IMR-90 (cell line): ENCODE measurements at regions not wholly inside any gene's neighbourhood (a gene's known extent, or its start where the extent isn't known, plus 50 kb on each side); places are given as distances from the start of the nearest gene placed in this dataset.

Source experiments
- ATAC-seq: fragments of 200-7000 bp; cut with Tn5 transposase; 2 replicates; pipeline ENCODE4 v1.9.1; 2020; ENCODE audit warnings: low read depth, mild to moderate bottlenecking, moderate library complexity
- BruUV-seq: library from RNA; stranded (reverse); fragments of 400-500 nt; replicated peaks from 2 replicates; lab custom pipeline; 2021; lab: Mats Ljungman, UMichigan
- CTCF ChIA-PET: fragments of 300-600 bp; formaldehyde crosslinking; extraction: SDS; loops from one replicate; lab custom pipeline; 2021; ENCODE audit warnings: antibody characterized with exemption; lab: Yijun Ruan, JAX
- POLR2A ChIA-PET: fragments of 300-600 bp; sonication (Branson Sonifier 250); formaldehyde crosslinking; loops from one replicate; lab custom pipeline; 2022; ENCODE audit warnings: antibody characterized with exemption; ENCODE audit not compliant: unreplicated experiment; lab: Charles Lee
- DNase-seq: peaks from one replicate; pipeline ENCODE4 v3.0.0; 2013
- H2AFZ ChIP-seq: replicated peaks from 2 replicates; pipeline ENCODE3; 2013; ENCODE audit warnings: low read length, mild to moderate bottlenecking; ENCODE audit not compliant: poor library complexity
- H2AK5ac ChIP-seq: 2 replicates; pipeline ENCODE4 v1.6.1; 2013; ENCODE audit warnings: low read depth, low read length, inconsistent platforms
- H2AK9ac ChIP-seq: replicated peaks from 2 replicates; pipeline ENCODE3; 2013; ENCODE audit warnings: mild to moderate bottlenecking, low read depth, low read length, moderate library complexity; ENCODE audit not compliant: poor library complexity
- H2BK120ac ChIP-seq: 2 replicates; pipeline ENCODE4 v1.6.1; 2013; ENCODE audit warnings: low read depth, low read length, inconsistent platforms
- H2BK15ac ChIP-seq: 3 replicates; pipeline ENCODE4 v1.6.1; 2013; ENCODE audit warnings: low read depth, low read length, inconsistent platforms
- H2BK20ac ChIP-seq: 2 replicates; pipeline ENCODE4 v1.6.1; 2013; ENCODE audit warnings: low read depth, mild to moderate bottlenecking, inconsistent platforms, low read length, moderate library complexity
- H2BK5ac ChIP-seq: 2 replicates; pipeline ENCODE4 v1.6.1; 2013; ENCODE audit warnings: mild to moderate bottlenecking, low read depth, low read length, inconsistent platforms; ENCODE audit not compliant: poor library complexity, severe bottlenecking
- H3K14ac ChIP-seq: replicated peaks from 2 replicates; pipeline ENCODE4 v1.6.1; 2013; ENCODE audit warnings: low read depth, low read length, inconsistent platforms
- H3K18ac ChIP-seq: 2 replicates; pipeline ENCODE4 v1.6.1; 2013; ENCODE audit warnings: low read depth, low read length, control low read depth
- H3K23ac ChIP-seq: 2 replicates; pipeline ENCODE4 v1.6.1; 2013; ENCODE audit warnings: low read depth, low read length, inconsistent platforms
- H3K27ac ChIP-seq: 2 replicates; pipeline ENCODE4 v1.5.1; 2013; ENCODE audit warnings: mild to moderate bottlenecking, control low read depth, low read length; ENCODE audit not compliant: insufficient read depth
- H3K27me3 ChIP-seq: 2 replicates; pipeline ENCODE4 v1.6.1; 2013; ENCODE audit warnings: low read length; ENCODE audit not compliant: control insufficient read depth, insufficient read depth
- H3K36me3 ChIP-seq: 2 replicates; pipeline ENCODE4 v1.6.1; 2013; ENCODE audit warnings: low read length, mixed read lengths; ENCODE audit not compliant: control insufficient read depth, insufficient read depth
- H3K4ac ChIP-seq: 2 replicates; pipeline ENCODE4 v1.6.1; 2013; ENCODE audit warnings: low read depth, low read length, inconsistent platforms
- H3K4me1 ChIP-seq: 2 replicates; pipeline ENCODE4 v1.6.1; 2013; ENCODE audit warnings: low read length, mixed read lengths; ENCODE audit not compliant: control insufficient read depth, insufficient read depth
- H3K4me2 ChIP-seq: 2 replicates; pipeline ENCODE4 v1.6.1; 2013; ENCODE audit warnings: low read depth, mild to moderate bottlenecking, control low read depth, low read length, moderate library complexity
- H3K4me3 ChIP-seq: 2 replicates; pipeline ENCODE4 v1.5.1; 2013; ENCODE audit warnings: low read depth, mild to moderate bottlenecking, control low read depth, low read length, moderate library complexity; ENCODE audit not compliant: insufficient read depth
- H3K56ac ChIP-seq: 2 replicates; pipeline ENCODE4 v1.6.1; 2013; ENCODE audit warnings: low read length, inconsistent platforms; ENCODE audit not compliant: insufficient read depth; ENCODE audit errors: extremely low read depth
- H3K79me1 ChIP-seq, 2 experiments: 2 replicates each; pipeline ENCODE4 v1.6.1; 2013; ENCODE audit warnings: low read length in 2 of 2, inconsistent platforms in 1 of 2, low read depth in 1 of 2
- H3K9ac ChIP-seq: 2 replicates; pipeline ENCODE4 v1.6.1; 2013; ENCODE audit warnings: low read depth, low read length, control low read depth
- H3K9me1 ChIP-seq: 2 replicates; pipeline ENCODE4 v1.6.1; 2013; ENCODE audit warnings: low read length, inconsistent platforms; ENCODE audit not compliant: insufficient read depth
- H3K9me3 ChIP-seq: 2 replicates; pipeline ENCODE4 v1.6.1; 2013; ENCODE audit warnings: low read length; ENCODE audit not compliant: control insufficient read depth, insufficient read depth
- H4K20me1 ChIP-seq: 2 replicates; pipeline ENCODE4 v1.6.1; 2013; ENCODE audit warnings: low read length, inconsistent platforms; ENCODE audit not compliant: insufficient read depth
- H4K5ac ChIP-seq: 2 replicates; pipeline ENCODE4 v1.6.1; 2013; ENCODE audit warnings: mild to moderate bottlenecking, low read depth, low read length, control low read depth
- H4K8ac ChIP-seq, 2 experiments: 2 replicates each; pipeline ENCODE4 v1.6.1; 2013; ENCODE audit warnings: low read depth in 2 of 2, low read length in 2 of 2, control low read depth in 1 of 2, inconsistent platforms in 1 of 2
- H4K91ac ChIP-seq: 2 replicates; pipeline ENCODE4 v1.6.1; 2013; ENCODE audit warnings: low read depth, low read length, inconsistent platforms; ENCODE audit not compliant: insufficient read depth
- CTCF ChIP-seq: conservative IDR thresholded peaks from 2 replicates; pipeline ENCODE4 v1.5.1; 2012; ENCODE audit warnings: mild to moderate bottlenecking, low read depth, low read length, improper control_type of control experiment
- SMC3 ChIP-seq: fragments of 150-350 bp; IDR thresholded peaks from 2 replicates; pipeline ENCODE4 v1.6.1; 2016; ENCODE audit warnings: low read depth, mild to moderate bottlenecking, antibody characterized with exemption, low read length, moderate library complexity
- WGBS, 2 experiments: methylation state at CpG; one replicate each; pipeline versions ENCODE4 v1.1.5 to v1.1.7; 2013; ENCODE audit warnings: missing lambda C conversion rate in 2 of 2; ENCODE audit not compliant: insufficient read length in 1 of 2; ENCODE audit errors: extremely low coverage in 2 of 2; 5-methylcytosine and 5-hydroxymethylcytosine counted together
- dilution Hi-C: fragments of 300-500 bp; cut with HindIII; formaldehyde crosslinking; loops from one replicate; pipeline ENCODE4 v1.14.3; 2018; ENCODE audit warnings: low sequenced_read_pairs; ENCODE audit not compliant: unreplicated experiment
- in situ Hi-C: fragments of 300-500 bp; cut with MboI; formaldehyde crosslinking; loops from 3 replicates; pipeline ENCODE4 v1.14.3; 2019; ENCODE audit warnings: low sequenced_read_pairs, inconsistent platforms, mixed read lengths
- intact Hi-C: fragments of 100-400 bp; cut with micrococcal nuclease; formaldehyde crosslinking; loops from 2 replicates; pipeline ENCODE4 v1.10.0; 2022

DNA sequence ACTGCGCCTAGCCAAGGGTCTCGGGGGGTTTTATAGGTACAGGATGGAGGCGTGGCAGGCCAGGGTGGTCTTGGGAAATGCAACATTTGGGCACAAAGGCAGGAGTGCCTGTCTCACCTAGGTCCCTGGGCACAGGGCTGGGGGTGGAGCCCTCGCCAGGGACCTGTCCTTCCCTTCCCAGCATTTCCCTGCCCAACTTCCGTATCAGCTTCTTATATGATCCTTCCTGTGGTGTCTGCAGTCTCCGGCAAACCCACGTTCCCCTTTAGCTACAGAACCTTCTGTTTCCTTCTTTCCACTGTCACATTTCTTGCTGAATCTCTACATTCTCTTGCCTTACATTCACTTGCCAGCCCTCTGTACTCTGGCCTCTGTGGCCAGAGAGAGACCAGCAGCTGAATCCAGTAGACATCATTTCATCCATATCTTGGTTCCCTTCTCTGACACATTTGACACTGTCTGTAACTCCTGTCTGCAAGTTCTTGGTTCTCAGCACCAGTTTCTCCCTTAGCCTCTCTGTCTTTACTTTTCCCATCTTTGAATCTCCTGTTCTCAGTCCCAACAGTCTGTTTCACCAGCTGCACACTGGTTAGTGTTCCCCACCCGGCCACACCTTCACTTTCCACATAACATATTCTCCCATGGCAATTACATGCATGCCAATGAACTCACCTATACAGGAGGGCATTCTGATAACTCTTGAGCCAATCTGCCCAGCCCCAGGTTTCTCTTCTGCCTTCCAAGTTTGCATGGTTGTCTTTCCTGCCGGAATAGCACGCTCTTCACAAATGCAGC, 134.7 kb upstream of the ZNF608 start:
- Histone ChIP-seq H3K9me3 (no peaks in the 10 kb centered on the region), H3K4me1 (peaks cover 2% of the 10 kb centered on the region; the same call in 1 of the 2 replicates), H3K79me1 (no peaks in the 10 kb centered on the region), H2AK9ac (no peak overlapping the region), H2BK15ac (no peak overlapping the region), H4K91ac (no peak overlapping the region), H2BK120ac (no peak overlapping the region), H4K5ac (no peak overlapping the region), H3K27ac (no peak overlapping the region), H3K4ac (no peak overlapping the region), H4K8ac (no peak overlapping the region), H3K36me3 (no peaks in the 10 kb centered on the region), H3K18ac (no peak overlapping the region), H2AK5ac (no peak overlapping the region), H2BK20ac (no peak overlapping the region), H2BK5ac (no peak overlapping the region), H3K23ac (no peak overlapping the region), H3K9ac (no peak overlapping the region), H3K9me1 (no peaks in the 10 kb centered on the region), H3K14ac (no peak overlapping the region), H3K56ac (no peak overlapping the region), H4K20me1 (no peaks in the 10 kb centered on the region), H3K27me3 (no peaks in the 10 kb centered on the region; the same call in 1 of the 2 replicates), H2AFZ (no peak overlapping the region), H3K4me2 (no peak overlapping the region), H3K4me3 (no peak overlapping the region)
- CTCF ChIA-PET, result no interaction called here
- no peak for ATAC-seq
- no peak for TF ChIP-seq SMC3
- no peak for TF ChIP-seq CTCF
- dilution Hi-C loops (no loop called here), in situ Hi-C loops (no loop called here), intact Hi-C loops (no loop called here)
- DNase-seq, result no peak
- POLR2A ChIA-PET, result no interaction called here
- WGBS, 2 experiments, result 76% methylated on average over 4 of the region's 10 CpGs; no CpG with 5 or more reads in 1 of the 2 experiments
- no TSS peak for BruUV-seq
